Sigmoid colon (tissue), 6 donors: ENCODE measurements at regions not wholly inside any gene's neighbourhood (a gene's known extent, or its start where the extent isn't known, plus 50 kb on each side); places are given as distances from the start of the nearest gene placed in this dataset.
A peak's percentile ranks its signal among the peaks of the same experiment; 100 is the strongest.
"Not testable (repeated sequence)": the region's sequence is repeated elsewhere in the genome, so short reads cannot be mapped to it uniquely, and the experiment has no call there.

Experiments
- DNase-seq: peaks from one replicate; pipeline ENCODE4 v3.0.0-alpha.2; 2019
- H3K27ac ChIP-seq, 4 donors: fragments of 200-600 bp; sonication (generic); one replicate each; pipeline ENCODE4 v1.5.1; 2016 to 2019; ENCODE audit warnings: mild to moderate bottlenecking in 1 of 4
- H3K27me3 ChIP-seq, 3 donors: fragments of 200-600 bp; sonication (generic); one replicate each; pipeline ENCODE4 v1.5.1; 2019; ENCODE audit warnings: mild to moderate bottlenecking in 1 of 3
- H3K36me3 ChIP-seq, 4 donors: fragments of 200-600 bp; sonication (generic); one replicate each; pipeline ENCODE4 v1.5.1; 2016 to 2019
- H3K4me1 ChIP-seq, 4 donors: fragments of 200-600 bp; sonication (generic); one replicate each; pipeline ENCODE4 v1.5.1; 2017 to 2019
- H3K4me3 ChIP-seq, 4 donors: fragments of 200-600 bp; sonication (generic); one replicate each; pipeline ENCODE4 v1.5.1; 2017 to 2019; ENCODE audit warnings: mild to moderate bottlenecking in 2 of 4, moderate library complexity in 1 of 4
- H3K9me3 ChIP-seq, 4 donors: fragments of 200-600 bp in 3 of 4; sonication (generic) in 3 of 4; one replicate each; pipeline versions ENCODE4 v1.5.1 to v1.6.1; 2013 to 2019
- CTCF ChIP-seq, 4 experiments: fragments of 450-650 bp in 3 of 4; fragments of 200-600 bp in 1 of 4; IDR thresholded peaks; one replicate each; pipeline ENCODE4 v1.5.1; 2016 to 2019; ENCODE audit warnings: antibody characterized with exemption in 4 of 4, mild to moderate bottlenecking in 3 of 4, moderate library complexity in 2 of 4
- EP300 ChIP-seq, 4 donors: sonication (generic); formaldehyde crosslinking; IDR thresholded peaks; one replicate each; pipeline ENCODE4 v1.6.1; 2017; ENCODE audit warnings: antibody characterized with exemption in 4 of 4
- POLR2A ChIP-seq, 2 donors: fragments of 450-650 bp; IDR thresholded peaks; one replicate each; pipeline ENCODE4 v1.6.1; 2016; ENCODE audit warnings: antibody characterized with exemption in 2 of 2, mild to moderate bottlenecking in 2 of 2, moderate library complexity in 2 of 2
- POLR2AphosphoS5 ChIP-seq, 4 donors: sonication (generic); formaldehyde crosslinking; IDR thresholded peaks; one replicate each; pipeline ENCODE4 v1.6.1; 2017; ENCODE audit warnings: antibody characterized with exemption in 4 of 4
- WGBS, 2 donors: extraction: QIAGEN DNeasy Blood & Tissue Kit; methylation state at CpG; one replicate each; pipeline ENCODE4 v1.1.7; 2013; 5-methylcytosine and 5-hydroxymethylcytosine counted together
- intact Hi-C: fragments of 100-400 bp; cut with DNase I; formaldehyde crosslinking; loops from one replicate; pipeline ENCODE4 v1.15.1; 2023
- donor health status: healthy with polysubstance abuse.
- donor health status: healthy.

GRCh38 chr18:51346404-51346803 lies 148.9 kb upstream of the MEX3C start:
- TF ChIP-seq POLR2AphosphoS5 (IDR thresholded peaks at IDR 0.05) (no peak), CTCF (IDR thresholded peaks at IDR 0.05) (no peak), EP300 (IDR thresholded peaks at IDR 0.05) (no peak), POLR2A (IDR thresholded peaks at IDR 0.05) (no peak)
- H3K4me3 ChIP-seq = no peak overlapping the region
- H3K9me3 ChIP-seq = no peaks in the 10 kb centered on the region
- H3K27ac ChIP-seq = no peak overlapping the region
- intact Hi-C loops = no loop called here
- no peaks in the 10 kb centered on the region for H3K27me3 ChIP-seq
- H3K4me1 ChIP-seq = no peaks in the 10 kb centered on the region
- H3K36me3 ChIP-seq = no peaks in the 10 kb centered on the region
- DNase-seq = no peak
- WGBS, 2 donors = 68 to 76% methylated on average over 4 of the region's 4 CpGs

GRCh38 chr18:51350081-51350480 lies 152.6 kb upstream of the MEX3C start:
- no peaks in the 10 kb centered on the region for H3K4me1 ChIP-seq
- no peaks in the 10 kb centered on the region for H3K27me3 ChIP-seq
- DNase-seq = no peak
- no peaks in the 10 kb centered on the region for H3K36me3 ChIP-seq
- H3K27ac ChIP-seq = no peak overlapping the region
- intact Hi-C loops = no loop called here
- 14 to 61% methylated on average over 2 of the region's 2 CpGs for WGBS, 2 donors
- H3K9me3 ChIP-seq = no peaks in the 10 kb centered on the region
- TF ChIP-seq POLR2A (IDR thresholded peaks at IDR 0.05) (no peak), EP300 (IDR thresholded peaks at IDR 0.05) (no peak), POLR2AphosphoS5 (IDR thresholded peaks at IDR 0.05) (no peak), CTCF (IDR thresholded peaks at IDR 0.05) (no peak)
- no peak overlapping the region for H3K4me3 ChIP-seq

GRCh38 chr18:51355841-51356240 lies 158.4 kb upstream of the MEX3C start:
- intact Hi-C loops = no loop called here
- Histone ChIP-seq H3K9me3 (no peaks in the 10 kb centered on the region), H3K4me1 (no peaks in the 10 kb centered on the region), H3K36me3 (no peaks in the 10 kb centered on the region), H3K27me3 (no peaks in the 10 kb centered on the region), H3K27ac (no peak overlapping the region), H3K4me3 (no peak overlapping the region)
- DNase-seq = no peak
- 20 to 53% methylated on average over 2 of the region's 2 CpGs for WGBS, 2 donors
- no peak for TF ChIP-seq CTCF (IDR thresholded peaks at IDR 0.05)
- no peak for TF ChIP-seq EP300 (IDR thresholded peaks at IDR 0.05)
- TF ChIP-seq POLR2AphosphoS5 (IDR thresholded peaks at IDR 0.05) = no peak
- no peak for TF ChIP-seq POLR2A (IDR thresholded peaks at IDR 0.05)

GRCh38 chr18:51360301-51360700 lies 162.8 kb upstream of the MEX3C start:
- H3K36me3 ChIP-seq, H3K9me3 ChIP-seq, H3K4me3 ChIP-seq, intact Hi-C loops, H3K27me3 ChIP-seq, H3K27ac ChIP-seq, DNase-seq: not testable (repeated sequence)
- 79 to 90% methylated on average over 7 of the region's 10 CpGs for WGBS, 2 donors
- peaks cover 0 to 12% (median 5%) of the 10 kb centered on the region in 4 donors for H3K4me1 ChIP-seq

GRCh38 chr18:51361130-51361860 lies 163.8 kb upstream of the MEX3C start:
- no peaks in the 10 kb centered on the region for H3K9me3 ChIP-seq
- TF ChIP-seq CTCF (IDR thresholded peaks at IDR 0.05) (no peak), POLR2AphosphoS5 (IDR thresholded peaks at IDR 0.05) (peak in 3 of 4 donors; percentile 12 to 42 (median 36))
- no peaks in the 10 kb centered on the region for H3K27me3 ChIP-seq
- WGBS, 2 donors = 50 to 63% methylated on average over 6 of the region's 6 CpGs
- H3K4me3 ChIP-seq = no peak overlapping the region
- H3K27ac ChIP-seq = peak overlapping the region in 2 of 4 donors; percentile 19 to 24
- H3K4me1 ChIP-seq = peaks cover 0 to 12% (median 5%) of the 10 kb centered on the region in 4 donors
- DNase-seq = no peak
- intact Hi-C loops = no loop called here
- no peaks in the 10 kb centered on the region for H3K36me3 ChIP-seq
